Endothelial cell of umbilical vein (primary cell): ENCODE measurements at regions not wholly inside any gene's neighbourhood (a gene's known extent, or its start where the extent isn't known, plus 50 kb on each side); places are given as distances from the start of the nearest gene placed in this dataset.

ENCODE experiments used
- BruUV-seq: library from RNA; stranded (reverse); fragments of 400-500 nt; replicated peaks from 2 replicates; lab custom pipeline; 2021; lab: Mats Ljungman, UMichigan
- CTCF ChIA-PET: fragments of 300-600, 350-600 bp; sonication (Branson Sonifier 250); formaldehyde crosslinking; loops from one replicate; lab custom pipeline; 2021; ENCODE audit warnings: antibody characterized with exemption, inconsistent platforms; lab: Charles Lee
- POLR2A ChIA-PET: fragments of 300-600, 350-600 bp; sonication (Branson Sonifier 250); formaldehyde crosslinking; loops from one replicate; lab custom pipeline; 2021; ENCODE audit warnings: antibody characterized with exemption, inconsistent platforms; lab: Charles Lee
- DNase-seq: peaks from one replicate; pipeline ENCODE4 v3.0.0-alpha.2; 2011; ENCODE audit warnings: low read depth, low spot score
- FAIRE-seq: peaks from 2 replicates; lab custom pipeline; 2011; peaks lifted over from hg19 to GRCh38; lab: Jason Lieb, UNC
- H2AFZ ChIP-seq: 2 replicates; pipeline ENCODE4 v1.6.0; 2012; ENCODE audit warnings: low read depth, low read length, control low read depth, inconsistent platforms
- H3K27ac ChIP-seq: 2 replicates; pipeline ENCODE4 v1.5.1; 2011; ENCODE audit warnings: low read depth, mild to moderate bottlenecking, control low read depth, low read length, moderate library complexity; ENCODE audit not compliant: insufficient read depth
- H3K27me3 ChIP-seq, 2 experiments: 2 replicates each; pipeline versions ENCODE4 v1.6.0 to v1.6.1; 2011; ENCODE audit warnings: low read length in 2 of 2, mixed read lengths in 1 of 2; ENCODE audit not compliant: control insufficient read depth in 2 of 2, insufficient read depth in 2 of 2
- H3K36me3 ChIP-seq, 2 experiments: 2 replicates in 1 of 2; 3 replicates in 1 of 2; pipeline ENCODE4 v1.5.1; 2011; ENCODE audit warnings: low read length in 2 of 2, mild to moderate bottlenecking in 1 of 2, moderate library complexity in 1 of 2; ENCODE audit not compliant: control insufficient read depth in 2 of 2, insufficient read depth in 2 of 2; ENCODE audit errors: extremely low read depth in 1 of 2
- H3K4me1 ChIP-seq: 3 replicates; pipeline ENCODE4 v1.5.1; 2011; ENCODE audit warnings: mild to moderate bottlenecking, low read length; ENCODE audit not compliant: control insufficient read depth, insufficient read depth; ENCODE audit errors: extremely low read depth
- H3K4me2 ChIP-seq: 2 replicates; pipeline ENCODE4 v1.6.1; 2011; ENCODE audit warnings: low read length, control low read depth, mixed read lengths; ENCODE audit not compliant: insufficient read depth
- H3K4me3 ChIP-seq, 3 experiments: fragments of 200-600 bp in 1 of 3; sonication (generic), shearing (Covaris generic) in 1 of 3; replicated peaks in 1 of 3; 2 replicates each; pipeline ENCODE4 v1.5.1; 2011 to 2016; ENCODE audit warnings: control low read depth in 3 of 3, low read length in 3 of 3, mild to moderate bottlenecking in 2 of 3, inconsistent platforms in 1 of 3, low read depth in 1 of 3, moderate library complexity in 1 of 3; ENCODE audit not compliant: insufficient read depth in 1 of 3
- H3K79me2 ChIP-seq: 2 replicates; pipeline ENCODE4 v1.6.0; 2012; ENCODE audit warnings: low read length, inconsistent platforms; ENCODE audit not compliant: control insufficient read depth, insufficient read depth
- H3K9ac ChIP-seq: replicated peaks from 2 replicates; pipeline ENCODE3; 2011; ENCODE audit warnings: low read length, control low read depth; ENCODE audit not compliant: insufficient read depth; ENCODE audit errors: extremely low read depth
- H3K9me1 ChIP-seq: replicated peaks from 3 replicates; pipeline ENCODE4 v1.6.0; 2011; ENCODE audit warnings: mild to moderate bottlenecking, low read length; ENCODE audit not compliant: control insufficient read depth, insufficient read depth; ENCODE audit errors: extremely low read depth
- H3K9me3 ChIP-seq: replicated peaks from 2 replicates; pipeline ENCODE4 v1.5.1; 2012; ENCODE audit warnings: low read length, inconsistent platforms; ENCODE audit not compliant: control insufficient read depth, insufficient read depth
- H4K20me1 ChIP-seq: replicated peaks from 2 replicates; pipeline ENCODE3; 2011; ENCODE audit warnings: mild to moderate bottlenecking, low read length; ENCODE audit not compliant: control insufficient read depth, insufficient read depth; ENCODE audit errors: extremely low read depth
- CTCF ChIP-seq, 2 donors: IDR thresholded peaks; 1 replicate in 1 of 2; 2 replicates in 1 of 2; pipeline ENCODE4 v1.5.1; 2011; ENCODE audit warnings: low read length in 2 of 2, mild to moderate bottlenecking in 2 of 2, moderate library complexity in 2 of 2, control low read depth in 1 of 2, inconsistent platforms in 1 of 2, low read depth in 1 of 2; ENCODE audit not compliant: insufficient read depth in 1 of 2; ENCODE audit errors: extremely low read depth in 1 of 2
- EZH2 ChIP-seq: IDR thresholded peaks from 2 replicates; pipeline ENCODE4 v1.6.1; 2012; ENCODE audit warnings: borderline replicate concordance, low read depth, mild to moderate bottlenecking, moderate library complexity, low read length, inconsistent platforms; ENCODE audit not compliant: severe bottlenecking
- FOS ChIP-seq: IDR thresholded peaks from 2 replicates; pipeline ENCODE4 v1.6.1; 2011; ENCODE audit warnings: mild to moderate bottlenecking, low read length, moderate library complexity, borderline replicate concordance; ENCODE audit not compliant: insufficient read depth
- GATA2 ChIP-seq: IDR thresholded peaks from 2 replicates; pipeline ENCODE4 v1.7.0; 2011; ENCODE audit warnings: low read depth, mild to moderate bottlenecking, moderate library complexity, mixed read lengths, low read length; ENCODE audit not compliant: insufficient read length, insufficient read depth
- JUN ChIP-seq: IDR thresholded peaks from 2 replicates; pipeline ENCODE4 v1.6.1; 2011; ENCODE audit warnings: borderline replicate concordance, low read depth; ENCODE audit not compliant: insufficient read length, insufficient read depth
- MAX ChIP-seq: IDR thresholded peaks from 2 replicates; pipeline ENCODE4 v1.6.1; 2011; ENCODE audit not compliant: insufficient read depth, insufficient read length
- MYC ChIP-seq: IDR thresholded peaks from one replicate; pipeline ENCODE4 v1.6.1; 2011; ENCODE audit warnings: mild to moderate bottlenecking, low read depth, low read length
- POLR2A ChIP-seq: IDR thresholded peaks from 2 replicates; pipeline ENCODE4 v1.6.1; 2012; ENCODE audit warnings: low read depth, mild to moderate bottlenecking, control low read depth, low read length
- POLR2AphosphoS5 ChIP-seq: IDR thresholded peaks from 2 replicates; pipeline ENCODE4 v1.6.1; 2012; ENCODE audit warnings: low read depth, mild to moderate bottlenecking, control low read depth, low read length, moderate library complexity; ENCODE audit not compliant: insufficient read depth
- dilution Hi-C: fragments of 300-500 bp; cut with MboI; formaldehyde crosslinking; loops from one replicate; pipeline ENCODE4 v1.15.0; 2019; ENCODE audit warnings: low sequenced_read_pairs; ENCODE audit not compliant: extremely low pct_ligation_motif_present
- intact Hi-C: fragments of 100-400 bp; cut with micrococcal nuclease; formaldehyde crosslinking; loops from one replicate; pipeline ENCODE4 v1.10.0; 2022

- Histone ChIP-seq H3K9ac (no peak overlapping the region), H3K4me3 (no peak overlapping the region), H3K4me1 (no peaks in the 10 kb centered on the region), H3K4me2 (no peak overlapping the region), H4K20me1 (no peaks in the 10 kb centered on the region), H3K27me3 (no peaks in the 10 kb centered on the region), H3K9me3 (no peaks in the 10 kb centered on the region), H3K36me3 (no peaks in the 10 kb centered on the region), H2AFZ (no peak overlapping the region), H3K9me1 (no peaks in the 10 kb centered on the region), H3K27ac (no peak overlapping the region), H3K79me2 (no peaks in the 10 kb centered on the region)
- ChIA-PET POLR2A (no interaction called here), CTCF (no interaction called here)
- DNase-seq (no peak), FAIRE-seq (no peak)
- intact Hi-C loops (no loop called here), dilution Hi-C loops (no loop called here)
- TF ChIP-seq POLR2AphosphoS5 (no peak), POLR2A (no peak), JUN (no peak), GATA2 (no peak), EZH2 (no peak), FOS (no peak), MYC (no peak), MAX (no peak), CTCF (IDR thresholded peaks at IDR 0.05; ENCODE audit: extremely low read depth in 1 of 2, insufficient read depth in 1 of 2, low read depth in 1 of 2, low read length in 2 of 2) (no peak)
- BruUV-seq = no TSS peak
Observed at GRCh38 chr7:120030876-120031275, 242.1 kb upstream of the KCND2 start.
